Neural cell (in vitro differentiated cells): ENCODE measurements at regions not wholly inside any gene's neighbourhood (a gene's known extent, or its start where the extent isn't known, plus 50 kb on each side); places are given as distances from the start of the nearest gene placed in this dataset.

Experiments used
- EP300 ChIP-seq: fragments of 450-650 bp; conservative IDR thresholded peaks from 2 replicates; pipeline ENCODE4 v1.6.1; 2014; ENCODE audit warnings: antibody characterized with exemption, mild to moderate bottlenecking, moderate library complexity; ENCODE audit not compliant: poor library complexity, severe bottlenecking
- EZH2 ChIP-seq: fragments of 200-600, 300-800 bp; shearing (Covaris generic), sonication (generic); IDR thresholded peaks from 2 replicates; pipeline ENCODE4 v1.6.1; 2014; ENCODE audit warnings: antibody characterized with exemption, low read length, borderline replicate concordance, mild to moderate bottlenecking; ENCODE audit not compliant: insufficient read depth, poor library complexity, severe bottlenecking
- POLR2AphosphoS5 ChIP-seq: IDR thresholded peaks from 2 replicates; pipeline ENCODE4 v1.6.1; 2012
- RAD21 ChIP-seq: fragments of 450-650 bp; conservative IDR thresholded peaks from 2 replicates; pipeline ENCODE4 v1.6.1; 2014; ENCODE audit warnings: antibody characterized with exemption, mild to moderate bottlenecking, moderate library complexity
- TAF1 ChIP-seq: IDR thresholded peaks from 2 replicates; pipeline ENCODE4 v1.6.1; 2012; ENCODE audit warnings: low read depth
- TF ChIP-seq, protein P1 (sequence below): fragments of 450-650 bp; IDR thresholded peaks from 2 replicates; pipeline ENCODE4 v1.5.1; 2014; ENCODE audit warnings: antibody characterized with exemption, mild to moderate bottlenecking, moderate library complexity; ENCODE audit not compliant: poor library complexity, severe bottlenecking

DNA sequence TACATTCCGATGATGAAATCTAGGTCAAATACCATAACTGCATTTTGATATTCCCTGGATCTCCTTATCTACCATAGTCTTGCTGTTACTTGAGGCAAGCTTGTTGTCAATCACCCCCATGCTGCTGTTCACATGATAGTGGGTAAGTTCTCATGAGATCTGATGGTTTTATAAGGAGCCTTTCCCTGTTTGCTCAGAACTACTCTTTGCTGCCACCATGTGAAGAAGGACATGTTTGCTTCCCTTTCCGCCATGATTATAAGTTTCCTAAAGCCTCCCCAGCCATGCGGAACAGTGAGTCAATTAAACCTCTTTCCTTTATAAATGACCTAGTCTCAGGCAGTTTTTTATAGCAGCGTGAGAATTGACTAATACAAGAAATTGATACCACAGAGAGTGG is 432.0 kb downstream of the GLUD2 start:
- TF ChIP-seq RAD21 (no peak), EP300 (no peak), POLR2AphosphoS5 (no peak), EZH2 (no peak), TAF1 (no peak)
- TF ChIP-seq, protein P1, sequence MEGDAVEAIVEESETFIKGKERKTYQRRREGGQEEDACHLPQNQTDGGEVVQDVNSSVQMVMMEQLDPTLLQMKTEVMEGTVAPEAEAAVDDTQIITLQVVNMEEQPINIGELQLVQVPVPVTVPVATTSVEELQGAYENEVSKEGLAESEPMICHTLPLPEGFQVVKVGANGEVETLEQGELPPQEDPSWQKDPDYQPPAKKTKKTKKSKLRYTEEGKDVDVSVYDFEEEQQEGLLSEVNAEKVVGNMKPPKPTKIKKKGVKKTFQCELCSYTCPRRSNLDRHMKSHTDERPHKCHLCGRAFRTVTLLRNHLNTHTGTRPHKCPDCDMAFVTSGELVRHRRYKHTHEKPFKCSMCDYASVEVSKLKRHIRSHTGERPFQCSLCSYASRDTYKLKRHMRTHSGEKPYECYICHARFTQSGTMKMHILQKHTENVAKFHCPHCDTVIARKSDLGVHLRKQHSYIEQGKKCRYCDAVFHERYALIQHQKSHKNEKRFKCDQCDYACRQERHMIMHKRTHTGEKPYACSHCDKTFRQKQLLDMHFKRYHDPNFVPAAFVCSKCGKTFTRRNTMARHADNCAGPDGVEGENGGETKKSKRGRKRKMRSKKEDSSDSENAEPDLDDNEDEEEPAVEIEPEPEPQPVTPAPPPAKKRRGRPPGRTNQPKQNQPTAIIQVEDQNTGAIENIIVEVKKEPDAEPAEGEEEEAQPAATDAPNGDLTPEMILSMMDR, result no peak
